Kasumi-1 (cell line): ENCODE measurements at regions not wholly inside any gene's neighbourhood (a gene's known extent, or its start where the extent isn't known, plus 50 kb on each side); places are given as distances from the start of the nearest gene placed in this dataset.
"Not testable (repeated sequence)": the region's sequence is repeated elsewhere in the genome, so short reads cannot be mapped to it uniquely, and the experiment has no call there.

Source experiments
- DNase-seq, 2 experiments: peaks; one replicate each; lab custom pipeline; 2025; lab: John Stamatoyannopoulos, UW

GRCh38 chr4:84379917-84380641 is 119.0 kb downstream of the NKX6-1 start:
- DNase-seq: no peak

- no peak for DNase-seq
Measured at GRCh38 chr4:84378983-84379382, 120.1 kb downstream of the NKX6-1 start.

GRCh38 chr4:84378356-84378755 is 120.7 kb downstream of the NKX6-1 start:
- no peak for DNase-seq

- no peak for DNase-seq
Measured at GRCh38 chr4:84366907-84367306, 132.2 kb downstream of the NKX6-1 start.

- no peak for DNase-seq
Measured at GRCh38 chr4:84366161-84366560, 132.9 kb downstream of the NKX6-1 start.

- no peak for DNase-seq
Measured at GRCh38 chr4:84362896-84363655, 136.0 kb downstream of the NKX6-1 start.

- no peak for DNase-seq
Measured at GRCh38 chr4:84342161-84342560, 156.9 kb downstream of the NKX6-1 start.

- DNase-seq: no peak
Measured at GRCh38 chr4:84341559-84341958, 157.5 kb downstream of the NKX6-1 start.

GRCh38 chr4:84338367-84338766 is 160.7 kb downstream of the NKX6-1 start:
- no peak for DNase-seq

GRCh38 chr4:84336964-84337705 is 162.0 kb downstream of the NKX6-1 start:
- no peak for DNase-seq

- DNase-seq: no peak
Measured at GRCh38 chr4:84327526-84327925, 171.6 kb downstream of the NKX6-1 start.

- DNase-seq: no peak
Measured at GRCh38 chr4:84325625-84326024, 173.5 kb downstream of the NKX6-1 start.

- DNase-seq: no peak
Measured at GRCh38 chr4:84324303-84325245, 174.5 kb downstream of the NKX6-1 start.

- no peak for DNase-seq
Measured at GRCh38 chr4:84319124-84319523, 180.0 kb downstream of the NKX6-1 start.

GRCh38 chr4:84317513-84317912 is 181.6 kb downstream of the NKX6-1 start:
- DNase-seq: peak in 1 of 2 experiments; percentile 1

GRCh38 chr4:84312426-84313012 is 186.6 kb downstream of the NKX6-1 start:
- DNase-seq: no peak

GRCh38 chr4:84309191-84309590 is 189.9 kb downstream of the NKX6-1 start:
- DNase-seq: no peak

- DNase-seq: not testable (repeated sequence)
Measured at GRCh38 chr4:84298719-84299254, 200.3 kb downstream of the NKX6-1 start.

GRCh38 chr4:84298023-84298718 is 200.9 kb downstream of the NKX6-1 start:
- DNase-seq: no peak

GRCh38 chr4:84291969-84292368 is 207.1 kb downstream of the NKX6-1 start:
- DNase-seq: no peak
